Epithelial cell of proximal tubule (primary cell): ENCODE measurements at regions not wholly inside any gene's neighbourhood (a gene's known extent, or its start where the extent isn't known, plus 50 kb on each side); places are given as distances from the start of the nearest gene placed in this dataset.
"Not testable (repeated sequence)": the region's sequence is repeated elsewhere in the genome, so short reads cannot be mapped to it uniquely, and the experiment has no call there.

Source experiments
- DNase-seq: peaks from one replicate; pipeline ENCODE4 v3.0.0-alpha.2; 2011; ENCODE audit warnings: low read depth
- H3K4me3 ChIP-seq: 2 replicates; pipeline ENCODE4 v1.5.1; 2011; ENCODE audit warnings: low read depth, mild to moderate bottlenecking, low read length
- TF ChIP-seq, protein P1 (sequence below): conservative IDR thresholded peaks from 2 replicates; pipeline ENCODE4 v1.5.1; 2012; ENCODE audit warnings: low read depth, mild to moderate bottlenecking, low read length

DNA sequence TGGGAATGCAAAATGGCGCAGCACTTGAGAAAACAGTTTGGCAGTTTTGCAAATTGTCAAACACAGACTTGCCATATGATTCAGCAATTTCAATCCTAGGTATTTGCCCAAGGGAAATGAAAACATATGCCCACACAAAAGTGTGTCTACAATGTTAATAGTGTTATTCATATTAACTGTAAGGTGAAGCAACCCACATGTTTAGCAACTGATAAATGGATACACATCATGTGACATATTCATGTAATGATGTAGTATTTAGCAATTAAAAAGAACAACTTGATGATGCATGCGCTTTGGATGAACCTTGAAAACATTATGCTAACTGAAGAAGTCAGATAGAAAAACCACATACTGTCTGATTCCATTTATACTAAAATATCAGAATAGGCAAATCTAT is 539.0 kb upstream of the PPP2R3A start:
- TF ChIP-seq, protein P1, sequence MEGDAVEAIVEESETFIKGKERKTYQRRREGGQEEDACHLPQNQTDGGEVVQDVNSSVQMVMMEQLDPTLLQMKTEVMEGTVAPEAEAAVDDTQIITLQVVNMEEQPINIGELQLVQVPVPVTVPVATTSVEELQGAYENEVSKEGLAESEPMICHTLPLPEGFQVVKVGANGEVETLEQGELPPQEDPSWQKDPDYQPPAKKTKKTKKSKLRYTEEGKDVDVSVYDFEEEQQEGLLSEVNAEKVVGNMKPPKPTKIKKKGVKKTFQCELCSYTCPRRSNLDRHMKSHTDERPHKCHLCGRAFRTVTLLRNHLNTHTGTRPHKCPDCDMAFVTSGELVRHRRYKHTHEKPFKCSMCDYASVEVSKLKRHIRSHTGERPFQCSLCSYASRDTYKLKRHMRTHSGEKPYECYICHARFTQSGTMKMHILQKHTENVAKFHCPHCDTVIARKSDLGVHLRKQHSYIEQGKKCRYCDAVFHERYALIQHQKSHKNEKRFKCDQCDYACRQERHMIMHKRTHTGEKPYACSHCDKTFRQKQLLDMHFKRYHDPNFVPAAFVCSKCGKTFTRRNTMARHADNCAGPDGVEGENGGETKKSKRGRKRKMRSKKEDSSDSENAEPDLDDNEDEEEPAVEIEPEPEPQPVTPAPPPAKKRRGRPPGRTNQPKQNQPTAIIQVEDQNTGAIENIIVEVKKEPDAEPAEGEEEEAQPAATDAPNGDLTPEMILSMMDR = no peak
- H3K4me3 ChIP-seq = no peak overlapping the region
- DNase-seq = no peak

- no peak for DNase-seq
- no peak overlapping the region for H3K4me3 ChIP-seq
- TF ChIP-seq, protein P1 = no peak
Measured at GRCh38 chr3:135432402-135432801, 533.1 kb upstream of the PPP2R3A start.

DNA sequence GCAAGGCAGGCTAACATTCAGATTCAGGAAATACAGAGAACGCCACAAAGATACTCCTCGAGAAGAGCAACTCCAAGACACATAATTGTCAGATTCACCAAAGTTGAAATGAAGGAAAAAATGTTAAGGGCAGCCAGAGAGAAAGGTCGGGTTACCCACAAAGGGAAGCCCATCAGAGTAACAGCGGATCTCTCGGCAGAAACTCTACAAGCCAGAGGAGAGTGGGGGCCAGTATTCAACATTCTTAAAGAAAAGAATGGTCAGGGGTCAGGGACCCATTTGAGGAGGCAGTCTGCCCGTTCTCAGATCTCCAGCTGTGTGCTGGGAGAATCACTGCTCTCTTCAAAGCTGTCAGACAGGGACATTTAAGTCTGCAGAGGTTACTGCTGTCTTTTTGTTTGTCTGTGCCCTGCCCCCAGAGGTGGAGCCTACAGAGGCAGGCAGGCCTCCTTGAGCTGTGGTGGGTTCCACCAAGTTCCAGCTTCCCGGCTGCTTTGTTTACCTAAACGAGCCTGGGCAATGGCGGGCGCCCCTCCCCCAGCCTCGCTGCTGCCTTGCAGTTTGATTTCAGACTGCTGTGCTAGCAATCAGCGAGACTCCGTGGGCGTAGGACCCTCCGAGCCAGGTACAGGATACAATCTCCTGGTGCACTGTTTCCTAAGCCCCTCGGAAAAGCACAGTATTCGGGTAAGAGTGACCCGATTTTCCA is 526.5 kb upstream of the PPP2R3A start:
- H3K4me3 ChIP-seq, DNase-seq: not testable (repeated sequence)

DNA sequence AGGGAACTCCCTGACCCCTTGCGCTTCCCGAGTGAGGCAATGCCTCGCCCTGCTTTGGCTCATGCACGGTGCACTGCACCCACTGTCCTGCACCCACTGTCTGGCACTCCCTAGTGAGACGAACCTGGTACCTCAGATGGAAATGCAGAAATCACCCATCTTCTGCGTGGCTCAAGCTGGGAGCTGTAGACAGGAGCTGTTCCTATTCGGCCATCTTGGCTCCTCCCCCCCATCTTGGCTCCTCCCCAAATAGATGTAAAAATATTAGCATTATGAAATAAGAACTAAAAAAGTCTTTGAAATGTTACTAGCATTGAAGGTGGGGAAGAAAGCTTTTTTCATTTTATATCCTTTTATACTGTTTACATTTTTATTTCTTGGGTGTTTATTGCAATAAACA is 525.9 kb upstream of the PPP2R3A start:
- H3K4me3 ChIP-seq, DNase-seq: not testable (repeated sequence)

DNA sequence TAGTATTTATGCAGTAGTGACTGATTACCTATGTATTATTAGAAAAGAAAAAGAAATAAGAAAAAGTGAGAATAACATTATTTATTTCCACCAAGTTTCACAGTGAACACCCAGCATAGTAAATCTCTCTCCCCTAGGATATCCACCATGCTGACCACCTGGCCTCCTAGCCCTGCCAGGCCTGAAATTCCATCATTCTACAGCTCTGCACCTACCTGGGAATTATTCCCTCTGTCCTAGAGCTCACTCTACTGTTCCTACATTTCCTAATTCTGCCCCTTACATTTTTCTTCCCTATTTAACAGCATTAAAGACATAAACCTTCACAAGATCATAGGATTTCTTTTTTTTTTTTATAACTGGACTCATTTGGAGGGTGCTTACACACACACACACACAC is 525.3 kb upstream of the PPP2R3A start:
- no peak for DNase-seq
- TF ChIP-seq, protein P1 = peak; percentile 8
- no peak overlapping the region for H3K4me3 ChIP-seq

- TF ChIP-seq, protein P1 = no peak
- H3K4me3 ChIP-seq = no peak overlapping the region
- no peak for DNase-seq
Measured at GRCh38 chr3:135440746-135441145, 524.8 kb upstream of the PPP2R3A start.

GRCh38 chr3:135444058-135444457 is 521.5 kb upstream of the PPP2R3A start:
- no peak overlapping the region for H3K4me3 ChIP-seq
- DNase-seq = no peak
- TF ChIP-seq, protein P1 = no peak

GRCh38 chr3:135447483-135447882 is 518.0 kb upstream of the PPP2R3A start:
- no peak for DNase-seq
- H3K4me3 ChIP-seq = no peak overlapping the region
- TF ChIP-seq, protein P1 = no peak
